ENCODE measurements at regions not wholly inside any gene's neighbourhood (a gene's known extent, or its start where the extent isn't known, plus 50 kb on each side); places are given as distances from the start of the nearest gene placed in this dataset.

GRCh38 chr10:130719448-130719752 lies 583.2 kb downstream of the GLRX3 start:
- H3K27me3 ChIP-seq (ENCODE audit: control insufficient read depth, insufficient read depth, low read length) = no peaks in the 10 kb centered on the region
- DNase-seq (ENCODE audit: low read depth) = no peak
- ChIA-PET POLR2A (no interaction called here), CTCF (no interaction called here)
- no peaks in the 10 kb centered on the region for H3K36me3 ChIP-seq (ENCODE audit: control insufficient read depth, insufficient read depth, low read length)
- H3K4me3 ChIP-seq (ENCODE audit: low read depth, low read length) = no peak overlapping the region
- TF ChIP-seq CTCF (IDR thresholded peaks at IDR 0.05; ENCODE audit: insufficient read depth, low read depth, low read length) = no peak

- Histone ChIP-seq H3K27me3 (ENCODE audit: control insufficient read depth, insufficient read depth, low read length) (no peaks in the 10 kb centered on the region), H3K36me3 (ENCODE audit: control insufficient read depth, insufficient read depth, low read length) (no peaks in the 10 kb centered on the region), H3K4me3 (ENCODE audit: low read depth, low read length) (no peak overlapping the region)
- no peak for TF ChIP-seq CTCF (IDR thresholded peaks at IDR 0.05; ENCODE audit: insufficient read depth, low read depth, low read length)
- no peak for DNase-seq (ENCODE audit: low read depth)
- CTCF ChIA-PET = no interaction called here
- POLR2A ChIA-PET = no interaction called here
Measured at GRCh38 chr10:130720235-130720634, 584.0 kb downstream of the GLRX3 start.

- Histone ChIP-seq H3K4me3 (ENCODE audit: low read depth, low read length) (no peak overlapping the region), H3K36me3 (ENCODE audit: control insufficient read depth, insufficient read depth, low read length) (no peaks in the 10 kb centered on the region), H3K27me3 (ENCODE audit: control insufficient read depth, insufficient read depth, low read length) (no peaks in the 10 kb centered on the region)
- ChIA-PET POLR2A (no interaction called here), CTCF (no interaction called here)
- TF ChIP-seq CTCF (IDR thresholded peaks at IDR 0.05; ENCODE audit: insufficient read depth, low read depth, low read length) = no peak
- no peak for DNase-seq (ENCODE audit: low read depth)
Measured at GRCh38 chr10:130721971-130722370, 585.8 kb downstream of the GLRX3 start.

- CTCF ChIA-PET = no interaction called here
- TF ChIP-seq CTCF (IDR thresholded peaks at IDR 0.05; ENCODE audit: insufficient read depth, low read depth, low read length) = no peak
- Histone ChIP-seq H3K27me3 (ENCODE audit: control insufficient read depth, insufficient read depth, low read length) (no peaks in the 10 kb centered on the region), H3K36me3 (ENCODE audit: control insufficient read depth, insufficient read depth, low read length) (no peaks in the 10 kb centered on the region), H3K4me3 (ENCODE audit: low read depth, low read length) (no peak overlapping the region)
- no peak for DNase-seq (ENCODE audit: low read depth)
- POLR2A ChIA-PET = no interaction called here
Measured at GRCh38 chr10:130723704-130724103, 587.5 kb downstream of the GLRX3 start.

- CTCF ChIA-PET = no interaction called here
- Histone ChIP-seq H3K4me3 (ENCODE audit: low read depth, low read length) (no peak overlapping the region), H3K36me3 (ENCODE audit: control insufficient read depth, insufficient read depth, low read length) (no peaks in the 10 kb centered on the region), H3K27me3 (ENCODE audit: control insufficient read depth, insufficient read depth, low read length) (no peaks in the 10 kb centered on the region)
- POLR2A ChIA-PET = no interaction called here
- TF ChIP-seq CTCF (IDR thresholded peaks at IDR 0.05; ENCODE audit: insufficient read depth, low read depth, low read length) = no peak
- no peak for DNase-seq (ENCODE audit: low read depth)
Measured at GRCh38 chr10:130725474-130725970, 586.0 kb downstream of the TCERG1L start.

All from BJ (cell line).